ENCODE measurements at regions not wholly inside any gene's neighbourhood (a gene's known extent, or its start where the extent isn't known, plus 50 kb on each side); places are given as distances from the start of the nearest gene placed in this dataset.

DNA sequence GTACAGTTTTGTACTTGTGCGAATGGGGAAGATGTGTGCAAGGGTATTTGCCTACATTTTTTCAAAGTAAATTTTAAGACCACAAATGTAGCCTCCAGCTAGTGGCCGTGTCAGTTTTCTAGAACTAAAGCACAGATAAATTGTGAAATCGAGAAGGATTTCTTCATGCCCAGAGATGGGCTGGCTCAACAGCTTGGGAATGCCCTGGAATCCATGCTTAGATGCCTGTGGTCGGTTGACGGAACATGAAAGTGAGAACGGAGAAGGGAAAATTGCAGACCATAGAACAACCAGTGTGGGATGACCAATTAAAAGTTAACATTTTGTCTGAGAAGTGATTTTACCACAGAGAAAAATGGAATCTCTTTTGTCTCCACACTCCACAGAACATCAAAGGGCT is 73.2 kb upstream of the VCX2 start:
- no peaks in the 10 kb centered on the region for H3K4me1 ChIP-seq
- H3K9me3 ChIP-seq, result no peaks in the 10 kb centered on the region
- no peaks in the 10 kb centered on the region for H3K36me3 ChIP-seq
- DNase-seq, result no peak
- no peaks in the 10 kb centered on the region for H3K27me3 ChIP-seq
- H3K27ac ChIP-seq, result no peak overlapping the region
- TF ChIP-seq POLR2A (IDR thresholded peaks at IDR 0.05), result no peak
- TF ChIP-seq, protein P1, sequence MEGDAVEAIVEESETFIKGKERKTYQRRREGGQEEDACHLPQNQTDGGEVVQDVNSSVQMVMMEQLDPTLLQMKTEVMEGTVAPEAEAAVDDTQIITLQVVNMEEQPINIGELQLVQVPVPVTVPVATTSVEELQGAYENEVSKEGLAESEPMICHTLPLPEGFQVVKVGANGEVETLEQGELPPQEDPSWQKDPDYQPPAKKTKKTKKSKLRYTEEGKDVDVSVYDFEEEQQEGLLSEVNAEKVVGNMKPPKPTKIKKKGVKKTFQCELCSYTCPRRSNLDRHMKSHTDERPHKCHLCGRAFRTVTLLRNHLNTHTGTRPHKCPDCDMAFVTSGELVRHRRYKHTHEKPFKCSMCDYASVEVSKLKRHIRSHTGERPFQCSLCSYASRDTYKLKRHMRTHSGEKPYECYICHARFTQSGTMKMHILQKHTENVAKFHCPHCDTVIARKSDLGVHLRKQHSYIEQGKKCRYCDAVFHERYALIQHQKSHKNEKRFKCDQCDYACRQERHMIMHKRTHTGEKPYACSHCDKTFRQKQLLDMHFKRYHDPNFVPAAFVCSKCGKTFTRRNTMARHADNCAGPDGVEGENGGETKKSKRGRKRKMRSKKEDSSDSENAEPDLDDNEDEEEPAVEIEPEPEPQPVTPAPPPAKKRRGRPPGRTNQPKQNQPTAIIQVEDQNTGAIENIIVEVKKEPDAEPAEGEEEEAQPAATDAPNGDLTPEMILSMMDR (IDR thresholded peaks at IDR 0.05), result no peak
- WGBS, 2 donors, result 90 to 95% methylated on average over 6 of the region's 6 CpGs
- no peak overlapping the region for H3K4me3 ChIP-seq (replicated peaks in 1 of 3)
- intact Hi-C loops (cut with DNase I), result no loop called here

DNA sequence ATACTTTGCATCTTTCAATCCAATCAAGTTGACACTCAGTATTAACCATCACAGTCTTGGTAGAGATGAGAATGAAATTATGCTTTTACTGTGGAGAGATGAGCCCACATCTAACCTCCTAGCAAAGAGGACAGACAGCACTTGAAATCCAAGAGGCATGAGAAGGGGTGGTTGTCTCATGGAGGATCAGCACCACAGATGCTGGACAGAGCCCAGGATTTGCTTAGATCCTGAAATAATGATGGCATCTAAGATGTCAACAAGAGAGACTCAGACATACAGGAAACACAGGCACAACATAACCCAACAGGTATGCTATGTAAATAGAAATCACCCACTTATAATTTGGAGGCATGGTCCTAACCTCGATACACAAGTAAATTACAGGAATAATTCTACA is 74.3 kb upstream of the VCX2 start:
- no peak for TF ChIP-seq POLR2A (IDR thresholded peaks at IDR 0.05)
- TF ChIP-seq, protein P1 (IDR thresholded peaks at IDR 0.05), result no peak
- Histone ChIP-seq H3K27ac (no peak overlapping the region), H3K9me3 (no peaks in the 10 kb centered on the region), H3K36me3 (no peaks in the 10 kb centered on the region), H3K4me1 (no peaks in the 10 kb centered on the region), H3K27me3 (no peaks in the 10 kb centered on the region), H3K4me3 (replicated peaks in 1 of 3) (no peak overlapping the region)
- DNase-seq, result no peak
- intact Hi-C loops (cut with DNase I), result no loop called here
- WGBS, 2 donors, result 84 to 100% methylated on average over 1 of the region's 1 CpG

DNA sequence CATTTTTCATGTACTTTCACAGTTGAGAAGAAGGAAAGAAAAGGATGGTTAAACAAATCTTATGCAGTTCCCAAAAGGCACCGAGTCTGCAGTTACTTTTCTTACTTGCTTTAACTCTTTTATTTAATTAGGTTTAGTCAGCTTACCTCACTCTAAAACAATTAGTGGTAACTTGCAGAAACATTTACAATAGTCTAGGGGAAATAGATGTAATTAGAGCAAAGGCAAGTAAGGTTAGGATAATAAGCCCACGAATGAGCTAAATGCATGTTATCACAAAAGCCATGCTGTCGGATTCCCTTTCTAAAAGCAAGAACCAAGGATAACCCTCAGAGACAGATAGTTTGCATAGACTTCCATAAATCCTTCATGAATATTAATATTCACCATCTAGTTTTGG is 82.0 kb upstream of the VCX2 start:
- TF ChIP-seq, protein P1 (IDR thresholded peaks at IDR 0.05), result no peak
- intact Hi-C loops (cut with DNase I), result no loop called here
- no peaks in the 10 kb centered on the region for H3K4me1 ChIP-seq

DNA sequence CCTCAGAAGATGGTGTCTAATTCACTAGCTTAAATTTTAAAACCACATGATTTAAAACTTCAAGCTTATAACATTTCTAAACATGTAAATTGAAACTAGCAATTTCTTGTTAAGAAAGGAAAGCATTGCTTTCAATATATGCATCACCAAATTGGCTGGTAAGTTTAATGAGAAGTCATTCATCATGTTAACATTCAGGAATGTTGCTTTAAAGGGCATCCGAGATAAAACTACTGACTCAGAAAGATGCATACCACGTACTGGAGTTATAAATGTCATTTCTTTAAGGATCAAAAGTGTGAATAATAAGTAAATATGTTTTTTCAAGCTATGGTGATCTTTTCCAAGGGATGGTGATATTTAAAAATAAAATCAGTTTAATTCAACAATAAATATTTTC is 83.3 kb upstream of the VCX2 start:
- H3K4me1 ChIP-seq, result no peaks in the 10 kb centered on the region
- DNase-seq, result no peak
- H3K9me3 ChIP-seq, result no peaks in the 10 kb centered on the region
- no peaks in the 10 kb centered on the region for H3K36me3 ChIP-seq
- no peaks in the 10 kb centered on the region for H3K27me3 ChIP-seq
- WGBS, 2 donors, result 76 to 89% methylated on average over 2 of the region's 2 CpGs
- no peak overlapping the region for H3K27ac ChIP-seq
- TF ChIP-seq, protein P1 (IDR thresholded peaks at IDR 0.05), result no peak
- TF ChIP-seq POLR2A (IDR thresholded peaks at IDR 0.05), result no peak
- H3K4me3 ChIP-seq (replicated peaks in 1 of 3), result no peak overlapping the region
- intact Hi-C loops (cut with DNase I), result no loop called here

More for the DNA sequence above, 82.0 kb upstream of the VCX2 start:
- H3K4me3 ChIP-seq (replicated peaks in 1 of 3), result no peak overlapping the region
- no peak overlapping the region for H3K27ac ChIP-seq
- WGBS, 2 donors, result 89 to 95% methylated on average over 3 of the region's 3 CpGs
- H3K27me3 ChIP-seq, result no peaks in the 10 kb centered on the region
- no peak for DNase-seq
- no peaks in the 10 kb centered on the region for H3K9me3 ChIP-seq
- H3K36me3 ChIP-seq, result no peaks in the 10 kb centered on the region

DNA sequence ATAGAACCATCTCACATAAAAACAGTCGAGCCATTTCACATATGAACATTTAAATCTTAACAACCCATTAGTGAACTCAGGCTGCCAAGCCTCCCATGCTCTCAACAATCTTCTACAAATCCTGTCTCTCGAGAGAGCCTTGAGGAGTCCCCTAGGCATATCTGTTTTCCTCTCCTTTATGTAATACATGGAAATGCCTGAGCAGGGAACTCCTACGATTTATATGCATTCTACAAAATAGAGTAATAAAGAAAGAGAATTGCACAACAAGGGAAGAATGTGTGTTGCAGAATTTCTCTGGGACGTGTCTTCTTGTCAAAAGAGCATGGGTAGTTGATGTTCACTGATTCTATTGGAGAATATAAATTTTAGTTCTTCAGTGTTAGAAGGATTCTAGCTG is 101.8 kb upstream of the VCX2 start:
- Histone ChIP-seq H3K27me3 (no peaks in the 10 kb centered on the region), H3K27ac (no peak overlapping the region), H3K36me3 (no peaks in the 10 kb centered on the region), H3K4me1 (no peaks in the 10 kb centered on the region), H3K4me3 (replicated peaks in 1 of 3) (no peak overlapping the region), H3K9me3 (no peaks in the 10 kb centered on the region)
- TF ChIP-seq, protein P1 (IDR thresholded peaks at IDR 0.05), result no peak
- TF ChIP-seq POLR2A (IDR thresholded peaks at IDR 0.05), result no peak
- WGBS, 2 donors, result 72 to 82% methylated on average over 4 of the region's 4 CpGs
- intact Hi-C loops (cut with DNase I), result no loop called here
- DNase-seq, result no peak
